Endothelial cell of umbilical vein (primary cell): ENCODE measurements at regions not wholly inside any gene's neighbourhood (a gene's known extent, or its start where the extent isn't known, plus 50 kb on each side); places are given as distances from the start of the nearest gene placed in this dataset.

Experiments
- BruUV-seq: library from RNA; stranded (reverse); fragments of 400-500 nt; replicated peaks from 2 replicates; lab custom pipeline; 2021; lab: Mats Ljungman, UMichigan
- CTCF ChIA-PET: fragments of 300-600, 350-600 bp; sonication (Branson Sonifier 250); formaldehyde crosslinking; loops from one replicate; lab custom pipeline; 2021; ENCODE audit warnings: antibody characterized with exemption, inconsistent platforms; lab: Charles Lee
- POLR2A ChIA-PET: fragments of 300-600, 350-600 bp; sonication (Branson Sonifier 250); formaldehyde crosslinking; loops from one replicate; lab custom pipeline; 2021; ENCODE audit warnings: antibody characterized with exemption, inconsistent platforms; lab: Charles Lee
- DNase-seq: peaks from one replicate; pipeline ENCODE4 v3.0.0-alpha.2; 2011; ENCODE audit warnings: low read depth, low spot score
- FAIRE-seq: peaks from 2 replicates; lab custom pipeline; 2011; peaks lifted over from hg19 to GRCh38; lab: Jason Lieb, UNC
- H2AFZ ChIP-seq: 2 replicates; pipeline ENCODE4 v1.6.0; 2012; ENCODE audit warnings: low read depth, low read length, control low read depth, inconsistent platforms
- H3K27ac ChIP-seq: 2 replicates; pipeline ENCODE4 v1.5.1; 2011; ENCODE audit warnings: low read depth, mild to moderate bottlenecking, control low read depth, low read length, moderate library complexity; ENCODE audit not compliant: insufficient read depth
- H3K27me3 ChIP-seq, 2 experiments: 2 replicates each; pipeline versions ENCODE4 v1.6.0 to v1.6.1; 2011; ENCODE audit warnings: low read length in 2 of 2, mixed read lengths in 1 of 2; ENCODE audit not compliant: control insufficient read depth in 2 of 2, insufficient read depth in 2 of 2
- H3K36me3 ChIP-seq, 2 experiments: 2 replicates in 1 of 2; 3 replicates in 1 of 2; pipeline ENCODE4 v1.5.1; 2011; ENCODE audit warnings: low read length in 2 of 2, mild to moderate bottlenecking in 1 of 2, moderate library complexity in 1 of 2; ENCODE audit not compliant: control insufficient read depth in 2 of 2, insufficient read depth in 2 of 2; ENCODE audit errors: extremely low read depth in 1 of 2
- H3K4me1 ChIP-seq: 3 replicates; pipeline ENCODE4 v1.5.1; 2011; ENCODE audit warnings: mild to moderate bottlenecking, low read length; ENCODE audit not compliant: control insufficient read depth, insufficient read depth; ENCODE audit errors: extremely low read depth
- H3K4me2 ChIP-seq: 2 replicates; pipeline ENCODE4 v1.6.1; 2011; ENCODE audit warnings: low read length, control low read depth, mixed read lengths; ENCODE audit not compliant: insufficient read depth
- H3K4me3 ChIP-seq, 3 experiments: fragments of 200-600 bp in 1 of 3; sonication (generic), shearing (Covaris generic) in 1 of 3; replicated peaks in 1 of 3; 2 replicates each; pipeline ENCODE4 v1.5.1; 2011 to 2016; ENCODE audit warnings: control low read depth in 3 of 3, low read length in 3 of 3, mild to moderate bottlenecking in 2 of 3, inconsistent platforms in 1 of 3, low read depth in 1 of 3, moderate library complexity in 1 of 3; ENCODE audit not compliant: insufficient read depth in 1 of 3
- H3K79me2 ChIP-seq: 2 replicates; pipeline ENCODE4 v1.6.0; 2012; ENCODE audit warnings: low read length, inconsistent platforms; ENCODE audit not compliant: control insufficient read depth, insufficient read depth
- H3K9ac ChIP-seq: replicated peaks from 2 replicates; pipeline ENCODE3; 2011; ENCODE audit warnings: low read length, control low read depth; ENCODE audit not compliant: insufficient read depth; ENCODE audit errors: extremely low read depth
- H3K9me1 ChIP-seq: replicated peaks from 3 replicates; pipeline ENCODE4 v1.6.0; 2011; ENCODE audit warnings: mild to moderate bottlenecking, low read length; ENCODE audit not compliant: control insufficient read depth, insufficient read depth; ENCODE audit errors: extremely low read depth
- H3K9me3 ChIP-seq: replicated peaks from 2 replicates; pipeline ENCODE4 v1.5.1; 2012; ENCODE audit warnings: low read length, inconsistent platforms; ENCODE audit not compliant: control insufficient read depth, insufficient read depth
- H4K20me1 ChIP-seq: replicated peaks from 2 replicates; pipeline ENCODE3; 2011; ENCODE audit warnings: mild to moderate bottlenecking, low read length; ENCODE audit not compliant: control insufficient read depth, insufficient read depth; ENCODE audit errors: extremely low read depth
- EZH2 ChIP-seq: IDR thresholded peaks from 2 replicates; pipeline ENCODE4 v1.6.1; 2012; ENCODE audit warnings: borderline replicate concordance, low read depth, mild to moderate bottlenecking, moderate library complexity, low read length, inconsistent platforms; ENCODE audit not compliant: severe bottlenecking
- FOS ChIP-seq: IDR thresholded peaks from 2 replicates; pipeline ENCODE4 v1.6.1; 2011; ENCODE audit warnings: mild to moderate bottlenecking, low read length, moderate library complexity, borderline replicate concordance; ENCODE audit not compliant: insufficient read depth
- GATA2 ChIP-seq: IDR thresholded peaks from 2 replicates; pipeline ENCODE4 v1.7.0; 2011; ENCODE audit warnings: low read depth, mild to moderate bottlenecking, moderate library complexity, mixed read lengths, low read length; ENCODE audit not compliant: insufficient read length, insufficient read depth
- JUN ChIP-seq: IDR thresholded peaks from 2 replicates; pipeline ENCODE4 v1.6.1; 2011; ENCODE audit warnings: borderline replicate concordance, low read depth; ENCODE audit not compliant: insufficient read length, insufficient read depth
- MYC ChIP-seq: IDR thresholded peaks from one replicate; pipeline ENCODE4 v1.6.1; 2011; ENCODE audit warnings: mild to moderate bottlenecking, low read depth, low read length
- POLR2A ChIP-seq: IDR thresholded peaks from 2 replicates; pipeline ENCODE4 v1.6.1; 2012; ENCODE audit warnings: low read depth, mild to moderate bottlenecking, control low read depth, low read length
- POLR2AphosphoS5 ChIP-seq: IDR thresholded peaks from 2 replicates; pipeline ENCODE4 v1.6.1; 2012; ENCODE audit warnings: low read depth, mild to moderate bottlenecking, control low read depth, low read length, moderate library complexity; ENCODE audit not compliant: insufficient read depth
- dilution Hi-C: fragments of 300-500 bp; cut with MboI; formaldehyde crosslinking; loops from one replicate; pipeline ENCODE4 v1.15.0; 2019; ENCODE audit warnings: low sequenced_read_pairs; ENCODE audit not compliant: extremely low pct_ligation_motif_present
- intact Hi-C: fragments of 100-400 bp; cut with micrococcal nuclease; formaldehyde crosslinking; loops from one replicate; pipeline ENCODE4 v1.10.0; 2022
- TF ChIP-seq, protein P1 (sequence below): IDR thresholded peaks from 2 replicates; pipeline ENCODE4 v1.6.1; 2011; ENCODE audit not compliant: insufficient read depth, insufficient read length
- TF ChIP-seq, protein P2 (sequence below), 2 donors: IDR thresholded peaks; 1 replicate in 1 of 2; 2 replicates in 1 of 2; pipeline ENCODE4 v1.5.1; 2011; ENCODE audit warnings: low read length in 2 of 2, mild to moderate bottlenecking in 2 of 2, moderate library complexity in 2 of 2, control low read depth in 1 of 2, inconsistent platforms in 1 of 2, low read depth in 1 of 2; ENCODE audit not compliant: insufficient read depth in 1 of 2; ENCODE audit errors: extremely low read depth in 1 of 2

DNA sequence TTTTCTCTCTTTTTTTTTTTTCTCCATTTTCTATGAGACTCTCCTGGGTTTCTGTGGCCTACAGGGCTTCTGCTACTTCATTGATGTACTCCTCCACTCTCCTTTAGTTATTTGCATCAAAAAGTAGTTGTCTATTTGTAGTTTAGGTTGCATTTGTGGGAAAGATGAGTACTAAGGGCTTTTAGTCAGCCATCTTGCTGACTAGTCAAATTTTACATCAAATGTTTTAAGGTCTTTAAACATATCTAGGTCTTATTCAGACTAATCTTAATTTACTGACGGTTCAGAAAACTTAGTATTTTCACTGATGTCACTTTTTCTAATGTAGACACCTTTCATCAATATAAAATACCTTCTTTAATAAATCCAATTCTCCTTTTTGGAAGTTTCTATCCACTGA, 871.0 kb downstream of the PLOD2 start:
- Histone ChIP-seq H3K9ac (no peak overlapping the region), H4K20me1 (no peaks in the 10 kb centered on the region), H3K27me3 (no peaks in the 10 kb centered on the region), H2AFZ (no peak overlapping the region), H3K4me1 (no peaks in the 10 kb centered on the region), H3K4me3 (no peak overlapping the region), H3K36me3 (no peaks in the 10 kb centered on the region), H3K9me3 (no peaks in the 10 kb centered on the region), H3K9me1 (no peaks in the 10 kb centered on the region), H3K27ac (no peak overlapping the region), H3K4me2 (no peak overlapping the region), H3K79me2 (no peaks in the 10 kb centered on the region)
- dilution Hi-C loops (no loop called here), intact Hi-C loops (no loop called here)
- CTCF ChIA-PET: no interaction called here
- BruUV-seq: no TSS peak
- DNase-seq (no peak), FAIRE-seq (no peak)
- TF ChIP-seq GATA2 (no peak), POLR2A (no peak), JUN (no peak), EZH2 (no peak), POLR2AphosphoS5 (no peak), FOS (no peak), MYC (no peak)
- TF ChIP-seq, protein P1, sequence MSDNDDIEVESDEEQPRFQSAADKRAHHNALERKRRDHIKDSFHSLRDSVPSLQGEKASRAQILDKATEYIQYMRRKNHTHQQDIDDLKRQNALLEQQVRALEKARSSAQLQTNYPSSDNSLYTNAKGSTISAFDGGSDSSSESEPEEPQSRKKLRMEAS: no peak
- TF ChIP-seq, protein P2, sequence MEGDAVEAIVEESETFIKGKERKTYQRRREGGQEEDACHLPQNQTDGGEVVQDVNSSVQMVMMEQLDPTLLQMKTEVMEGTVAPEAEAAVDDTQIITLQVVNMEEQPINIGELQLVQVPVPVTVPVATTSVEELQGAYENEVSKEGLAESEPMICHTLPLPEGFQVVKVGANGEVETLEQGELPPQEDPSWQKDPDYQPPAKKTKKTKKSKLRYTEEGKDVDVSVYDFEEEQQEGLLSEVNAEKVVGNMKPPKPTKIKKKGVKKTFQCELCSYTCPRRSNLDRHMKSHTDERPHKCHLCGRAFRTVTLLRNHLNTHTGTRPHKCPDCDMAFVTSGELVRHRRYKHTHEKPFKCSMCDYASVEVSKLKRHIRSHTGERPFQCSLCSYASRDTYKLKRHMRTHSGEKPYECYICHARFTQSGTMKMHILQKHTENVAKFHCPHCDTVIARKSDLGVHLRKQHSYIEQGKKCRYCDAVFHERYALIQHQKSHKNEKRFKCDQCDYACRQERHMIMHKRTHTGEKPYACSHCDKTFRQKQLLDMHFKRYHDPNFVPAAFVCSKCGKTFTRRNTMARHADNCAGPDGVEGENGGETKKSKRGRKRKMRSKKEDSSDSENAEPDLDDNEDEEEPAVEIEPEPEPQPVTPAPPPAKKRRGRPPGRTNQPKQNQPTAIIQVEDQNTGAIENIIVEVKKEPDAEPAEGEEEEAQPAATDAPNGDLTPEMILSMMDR (IDR thresholded peaks at IDR 0.05; ENCODE audit: extremely low read depth in 1 of 2, insufficient read depth in 1 of 2, low read depth in 1 of 2, low read length in 2 of 2): no peak
- POLR2A ChIA-PET: no interaction called here
